ENCODE measurements at regions not wholly inside any gene's neighbourhood (a gene's known extent, or its start where the extent isn't known, plus 50 kb on each side); places are given as distances from the start of the nearest gene placed in this dataset.

DNA sequence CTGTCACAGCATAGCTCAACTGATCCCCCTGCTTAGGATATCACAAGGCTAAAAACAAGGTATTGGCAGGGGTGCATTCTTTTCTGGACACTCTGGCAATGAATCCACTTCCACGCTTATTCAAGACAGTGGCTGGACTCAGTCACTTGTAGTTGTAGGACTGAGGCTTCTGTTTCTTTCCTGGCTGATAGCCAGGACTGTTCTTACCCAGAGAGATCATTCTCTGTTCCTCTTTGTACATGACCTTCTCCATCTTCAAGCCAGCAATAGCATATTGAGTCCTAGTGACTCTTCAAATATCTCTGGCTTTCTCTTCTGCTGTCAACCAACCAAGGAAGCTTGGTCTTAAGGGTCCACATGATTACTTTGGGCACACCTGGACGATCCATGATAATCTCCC lies 241.3 kb downstream of the RBM43 start:
- no peak for DNase-seq (ENCODE audit: low read depth in 1 of 2, low spot score in 1 of 2)
- Histone ChIP-seq H3K4me3 (replicated peaks; ENCODE audit: insufficient read depth, low read length) (no peak overlapping the region), H3K27me3 (ENCODE audit: insufficient read depth, poor library complexity, severe bottlenecking) (no peaks in the 10 kb centered on the region), H3K27ac (replicated peaks) (no peak overlapping the region)
- TF ChIP-seq GABPA (IDR thresholded peaks at IDR 0.05; ENCODE audit: low read depth) = no peak
- TF ChIP-seq POLR2AphosphoS5 (IDR thresholded peaks at IDR 0.05; ENCODE audit: low read depth) = no peak
- no peak for TF ChIP-seq SPI1 (IDR thresholded peaks at IDR 0.05; ENCODE audit: borderline replicate concordance, low read depth)

- H3K27me3 ChIP-seq (ENCODE audit: insufficient read depth, poor library complexity, severe bottlenecking) = peaks cover 2% of the 10 kb centered on the region
- no peak overlapping the region for H3K4me3 ChIP-seq (replicated peaks; ENCODE audit: insufficient read depth, low read length)
- TF ChIP-seq GABPA (IDR thresholded peaks at IDR 0.05; ENCODE audit: low read depth) (no peak), POLR2AphosphoS5 (IDR thresholded peaks at IDR 0.05; ENCODE audit: low read depth) (no peak), SPI1 (IDR thresholded peaks at IDR 0.05; ENCODE audit: borderline replicate concordance, low read depth) (no peak), REST (IDR thresholded peaks at IDR 0.05; ENCODE audit: insufficient replicate concordance, low read depth) (no peak), CTCF (IDR thresholded peaks at IDR 0.05; ENCODE audit: insufficient read depth, low read length) (no peak)
- no peak overlapping the region for H3K27ac ChIP-seq (replicated peaks)
- no peak for DNase-seq (ENCODE audit: low read depth in 1 of 2, low spot score in 1 of 2)
Observed at GRCh38 chr2:151009437-151010175, 252.1 kb downstream of the RBM43 start.

GRCh38 chr2:151007365-151007764 lies 254.3 kb downstream of the RBM43 start:
- DNase-seq (ENCODE audit: low read depth in 1 of 2, low spot score in 1 of 2) = no peak
- TF ChIP-seq REST (IDR thresholded peaks at IDR 0.05; ENCODE audit: insufficient replicate concordance, low read depth) (no peak), GABPA (IDR thresholded peaks at IDR 0.05; ENCODE audit: low read depth) (no peak), CTCF (IDR thresholded peaks at IDR 0.05; ENCODE audit: insufficient read depth, low read length) (no peak), SPI1 (IDR thresholded peaks at IDR 0.05; ENCODE audit: borderline replicate concordance, low read depth) (no peak), POLR2AphosphoS5 (IDR thresholded peaks at IDR 0.05; ENCODE audit: low read depth) (no peak)
- no peak overlapping the region for H3K27ac ChIP-seq (replicated peaks)
- peaks cover under 1% of the 10 kb centered on the region for H3K27me3 ChIP-seq (ENCODE audit: insufficient read depth, poor library complexity, severe bottlenecking)
- no peak overlapping the region for H3K4me3 ChIP-seq (replicated peaks; ENCODE audit: insufficient read depth, low read length)

GRCh38 chr2:151002959-151003600 lies 258.6 kb downstream of the RBM43 start:
- no peak overlapping the region for H3K4me3 ChIP-seq (replicated peaks; ENCODE audit: insufficient read depth, low read length)
- DNase-seq (ENCODE audit: low read depth in 1 of 2, low spot score in 1 of 2) = no peak
- TF ChIP-seq CTCF (IDR thresholded peaks at IDR 0.05; ENCODE audit: insufficient read depth, low read length) (no peak), REST (IDR thresholded peaks at IDR 0.05; ENCODE audit: insufficient replicate concordance, low read depth) (no peak), SPI1 (IDR thresholded peaks at IDR 0.05; ENCODE audit: borderline replicate concordance, low read depth) (no peak), GABPA (IDR thresholded peaks at IDR 0.05; ENCODE audit: low read depth) (no peak), POLR2AphosphoS5 (IDR thresholded peaks at IDR 0.05; ENCODE audit: low read depth) (no peak)
- no peak overlapping the region for H3K27ac ChIP-seq (replicated peaks)
- H3K27me3 ChIP-seq (ENCODE audit: insufficient read depth, poor library complexity, severe bottlenecking) = no peaks in the 10 kb centered on the region
